NCI-H2029 treated with DMSO at 0.1 percent for 48 hours (cell line): ENCODE measurements at regions not wholly inside any gene's neighbourhood (a gene's known extent, or its start where the extent isn't known, plus 50 kb on each side); places are given as distances from the start of the nearest gene placed in this dataset.
A peak's percentile ranks its signal among the peaks of the same experiment; 100 is the strongest.
"Not testable (repeated sequence)": the region's sequence is repeated elsewhere in the genome, so short reads cannot be mapped to it uniquely, and the experiment has no call there.

Experiments
- DNase-seq: peaks from one replicate; lab custom pipeline; 2025; lab: John Stamatoyannopoulos, UW

- DNase-seq: no peak
Measured at GRCh38 chr4:120005527-120005926, 61.1 kb downstream of the MAD2L1 start.

DNA sequence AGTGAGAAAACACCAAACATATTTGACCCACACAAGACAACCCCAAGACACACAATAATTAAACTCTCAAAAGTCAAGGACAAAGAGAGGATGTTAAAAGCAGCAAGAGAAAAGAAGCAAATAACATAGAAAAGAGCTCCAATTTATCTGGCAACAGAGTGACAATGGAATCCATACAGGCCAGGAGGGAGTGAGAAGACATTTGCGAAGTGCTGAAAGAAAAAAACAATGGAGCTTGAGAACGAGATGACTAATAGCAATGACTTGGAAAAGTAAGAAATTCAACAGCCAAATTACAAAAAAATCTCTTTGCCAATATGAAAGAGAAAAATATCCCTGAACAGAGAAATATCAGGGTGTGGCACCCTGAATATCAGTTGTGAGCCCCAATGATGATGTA is 61.6 kb downstream of the MAD2L1 start:
- no peak for DNase-seq

DNA sequence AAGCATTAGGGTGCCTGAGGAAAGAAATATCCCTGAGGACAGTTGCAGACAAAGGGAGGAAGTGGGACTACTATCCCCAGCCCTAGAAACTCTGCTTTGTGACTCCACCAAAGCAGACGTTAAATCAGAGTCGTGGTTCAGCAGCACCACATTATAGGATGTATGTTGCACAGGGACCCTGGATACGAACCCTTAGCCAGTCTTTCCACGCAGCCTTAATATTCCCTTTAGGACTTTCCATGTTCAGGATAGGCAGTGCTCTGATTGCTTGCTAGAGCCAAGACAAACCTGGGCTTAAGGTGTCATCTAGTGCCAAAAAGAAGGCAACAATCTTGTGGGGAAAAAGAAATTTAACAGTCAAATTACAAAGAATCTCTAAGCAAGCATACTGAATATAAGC is 62.6 kb downstream of the MAD2L1 start:
- DNase-seq: no peak

DNA sequence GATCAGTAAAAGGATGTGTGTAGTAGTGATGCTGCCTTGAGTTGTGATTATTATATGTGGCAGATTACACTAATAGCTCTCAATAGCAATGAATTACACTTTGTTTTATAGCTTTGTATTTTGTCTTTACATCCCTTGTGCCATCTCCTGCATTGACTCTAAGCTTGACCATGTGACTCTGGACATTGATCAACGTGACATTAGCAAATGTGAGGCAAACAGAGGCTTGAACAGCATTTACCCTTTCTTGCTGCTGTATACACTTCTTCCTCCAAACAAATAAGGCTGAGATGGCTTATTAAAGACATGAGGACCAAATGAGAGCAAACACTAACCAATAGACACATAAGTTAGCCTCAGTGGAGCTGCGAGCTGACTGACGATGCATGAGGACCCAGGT is 63.5 kb downstream of the MAD2L1 start:
- DNase-seq: no peak

GRCh38 chr4:120001850-120002249 is 64.8 kb downstream of the MAD2L1 start:
- no peak for DNase-seq

DNA sequence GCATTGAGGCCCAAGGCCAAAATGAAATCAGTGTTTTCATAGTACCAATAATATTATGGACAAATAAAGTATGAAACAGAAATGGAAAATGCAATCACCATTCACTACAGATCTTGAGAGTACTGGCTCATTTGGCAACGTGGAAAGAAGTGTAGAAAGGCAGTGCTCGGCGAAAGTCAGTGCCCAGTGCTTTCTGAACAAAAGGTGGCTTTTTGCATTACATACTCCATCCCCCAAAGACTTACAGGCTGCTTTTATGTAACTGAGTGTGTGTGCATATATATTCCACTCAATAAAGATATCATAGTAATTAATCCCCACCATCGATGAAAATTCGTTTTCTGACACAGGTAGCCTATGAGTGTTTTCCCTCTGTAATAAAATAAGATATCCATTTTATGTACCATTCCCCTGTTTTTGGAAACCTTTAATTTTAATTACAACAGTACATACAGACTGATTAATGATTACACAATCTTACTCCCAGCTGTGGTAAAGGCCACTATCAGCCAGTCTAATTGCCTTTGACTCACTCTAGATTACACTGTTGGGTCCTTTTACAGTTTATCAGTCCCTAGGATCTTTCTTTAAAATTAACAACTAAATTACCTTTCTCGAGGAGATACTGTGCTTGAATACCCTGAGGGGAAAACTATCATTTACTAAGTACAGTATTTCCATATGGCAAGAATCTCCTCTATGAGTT is 65.9 kb downstream of the MAD2L1 start:
- no peak for DNase-seq

- DNase-seq: not testable (repeated sequence)
Measured at GRCh38 chr4:119996024-119996423, 70.6 kb downstream of the MAD2L1 start.

GRCh38 chr4:119984996-119985395 is 81.7 kb downstream of the MAD2L1 start:
- no peak for DNase-seq

DNA sequence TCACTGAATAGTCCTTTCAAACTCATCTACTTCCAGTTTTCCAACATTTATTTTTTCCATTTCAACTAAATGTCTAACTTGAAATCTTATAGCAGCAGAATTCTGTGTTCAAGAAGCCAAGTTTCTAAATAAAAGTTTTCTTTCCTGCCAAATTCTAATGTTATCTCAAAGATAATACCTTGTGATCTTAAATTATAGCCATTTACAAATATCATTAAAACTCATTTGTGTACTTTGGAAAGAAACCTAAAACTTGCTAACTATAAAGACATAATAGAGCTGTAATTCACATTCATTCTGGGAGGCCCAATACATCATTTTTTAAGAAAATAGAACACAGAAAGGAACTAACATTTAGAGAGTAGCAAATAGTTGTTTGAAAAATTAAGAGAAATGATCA is 83.9 kb downstream of the MAD2L1 start:
- no peak for DNase-seq

DNA sequence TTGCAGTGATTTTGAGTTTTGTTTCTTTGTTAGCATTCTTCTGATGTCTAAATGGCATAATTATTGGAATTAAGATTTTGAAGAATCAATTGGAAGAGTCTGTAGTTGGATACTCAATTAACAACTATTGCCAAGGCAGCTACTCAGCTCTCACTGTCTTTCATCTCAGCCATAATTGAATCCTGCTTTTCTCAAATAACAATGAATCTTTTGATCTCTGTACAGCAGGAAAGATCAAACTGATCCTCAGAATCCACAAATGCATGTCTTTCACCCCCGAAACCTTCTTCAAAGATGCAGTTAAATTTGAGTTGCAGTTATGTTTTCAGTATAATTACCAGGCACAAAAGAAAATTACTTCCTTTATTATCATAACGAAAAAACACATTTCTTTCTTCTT is 86.2 kb downstream of the MAD2L1 start:
- no peak for DNase-seq

DNA sequence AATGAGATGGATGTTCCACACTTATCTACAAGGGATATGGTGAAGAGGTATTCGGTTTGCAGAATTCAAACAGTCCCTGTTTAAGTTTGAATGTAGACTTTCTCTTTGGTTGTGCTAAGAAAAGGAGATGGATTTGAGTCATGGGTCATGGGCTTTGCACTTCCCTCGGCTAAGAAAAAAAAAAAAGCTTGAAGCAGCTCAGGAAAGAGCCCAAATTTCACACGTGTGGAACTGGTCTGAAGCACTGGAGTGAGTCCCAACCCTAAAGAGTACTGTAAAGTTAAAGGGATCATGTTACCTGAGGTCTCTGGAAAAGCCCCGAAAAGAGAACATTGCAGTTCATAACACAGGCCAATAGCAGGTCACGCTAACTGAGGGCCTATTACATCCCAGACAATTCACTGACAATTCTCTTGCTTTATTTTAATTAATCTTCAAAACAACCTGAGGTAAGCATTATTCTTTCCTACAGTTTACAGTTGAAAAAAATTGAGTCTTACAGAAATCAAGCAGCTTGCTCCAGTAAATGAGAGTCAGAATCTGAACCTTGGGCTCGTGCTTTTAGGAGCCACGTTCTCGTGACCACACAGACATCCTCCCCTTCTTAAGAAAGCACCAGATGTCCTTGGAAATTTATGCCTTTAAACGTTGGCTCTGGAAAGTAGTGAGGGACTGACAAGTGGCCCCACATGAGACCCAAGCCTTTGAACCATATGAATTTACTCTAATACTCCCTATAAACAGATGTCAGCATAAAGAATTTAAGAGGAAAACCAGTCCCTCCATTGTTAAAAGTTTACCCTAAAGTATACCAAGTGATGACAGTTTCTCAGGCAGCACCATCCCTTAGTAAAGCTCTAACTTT is 89.3 kb downstream of the MAD2L1 start:
- no peak for DNase-seq

DNA sequence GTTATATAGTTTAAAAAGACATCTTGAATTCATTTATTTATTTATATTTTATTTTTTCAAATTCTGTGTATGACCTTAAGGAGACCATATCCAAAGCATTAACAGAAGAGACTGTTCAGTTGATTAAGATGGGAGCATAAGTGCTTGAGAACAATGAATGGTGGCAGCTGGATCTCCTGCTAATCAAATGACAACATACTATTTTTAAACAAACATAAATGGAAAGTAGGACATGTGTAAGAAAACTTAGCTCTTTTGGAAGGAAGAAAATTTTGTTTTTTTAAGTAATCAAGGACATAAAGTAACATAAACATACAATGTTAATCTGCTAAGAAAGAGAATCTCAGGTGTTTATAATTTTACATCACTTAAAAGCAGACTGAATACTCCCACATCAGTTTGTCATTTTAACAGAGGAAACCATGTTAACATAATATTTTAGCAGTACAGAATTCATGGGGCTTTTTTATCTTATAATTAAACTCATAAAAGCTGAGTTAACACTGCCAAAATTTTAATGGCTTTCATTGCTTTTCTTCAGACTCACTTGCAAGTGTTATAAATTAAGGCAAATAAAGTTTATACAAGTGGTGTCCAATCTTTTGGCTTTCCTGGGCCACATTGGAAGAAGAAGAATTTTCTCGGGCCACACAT is 95.1 kb downstream of the MAD2L1 start:
- no peak for DNase-seq

GRCh38 chr4:119962631-119963030 is 104.0 kb downstream of the MAD2L1 start:
- no peak for DNase-seq

DNA sequence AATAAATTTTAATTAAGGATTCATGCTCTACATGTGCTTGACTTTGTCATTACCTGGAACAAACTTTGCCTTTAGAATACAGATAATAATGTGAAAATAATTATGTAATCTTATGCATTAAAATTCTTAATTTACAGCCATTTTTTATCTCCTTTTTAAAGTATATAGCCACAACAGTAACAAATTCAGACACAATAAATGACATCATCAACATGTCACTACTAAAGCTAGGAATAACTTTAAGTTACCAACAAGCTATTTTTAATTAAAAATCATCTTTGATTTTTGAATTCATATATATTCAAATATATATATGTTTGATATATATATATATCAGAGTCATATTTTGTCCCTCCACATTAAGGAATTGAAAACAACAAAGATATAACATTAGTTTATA is 107.7 kb downstream of the MAD2L1 start:
- DNase-seq: no peak

DNA sequence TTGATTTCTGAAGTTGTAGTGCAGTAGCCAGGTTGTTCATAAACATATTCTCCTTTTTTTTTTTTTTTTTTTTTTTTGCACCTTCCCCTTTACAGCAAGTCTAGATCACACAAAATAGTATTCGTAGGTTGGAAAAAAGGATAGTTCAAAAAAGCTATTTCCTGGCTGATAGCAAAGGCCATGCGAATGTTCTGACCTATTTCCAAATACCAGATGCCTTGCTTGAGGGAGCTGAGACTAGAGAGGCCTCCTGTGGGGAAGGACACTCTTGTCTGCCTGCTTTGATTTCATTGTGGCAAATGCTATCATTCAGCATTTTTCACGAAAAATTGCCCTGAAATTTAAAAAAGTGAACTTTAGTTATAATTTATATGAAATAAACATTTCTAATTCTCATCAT is 111.4 kb downstream of the MAD2L1 start:
- no peak for DNase-seq

DNA sequence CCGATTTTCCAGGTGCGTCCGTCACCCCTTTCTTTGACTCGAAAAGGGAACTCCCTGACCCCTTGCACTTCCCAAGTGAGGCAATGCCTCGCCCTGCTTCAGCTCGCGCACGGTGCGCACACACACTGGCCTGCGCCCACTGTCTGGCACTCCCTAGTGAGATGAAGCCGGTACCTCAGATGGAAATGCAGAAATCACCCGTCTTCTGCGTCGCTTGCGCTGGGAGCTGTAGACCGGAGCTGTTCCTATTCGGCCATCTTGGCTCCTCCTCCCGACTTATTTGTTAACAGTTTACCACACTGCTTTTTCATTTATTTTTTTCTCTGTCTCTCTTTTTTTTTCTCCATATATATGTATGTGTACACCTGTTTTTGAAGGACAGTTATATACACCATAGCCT is 112.2 kb downstream of the MAD2L1 start:
- DNase-seq: not testable (repeated sequence)

- DNase-seq: no peak
Measured at GRCh38 chr4:119946359-119946758, 120.3 kb downstream of the MAD2L1 start.

- DNase-seq: no peak
Measured at GRCh38 chr4:119942806-119943205, 123.8 kb downstream of the MAD2L1 start.

GRCh38 chr4:119940557-119940956 is 126.1 kb downstream of the MAD2L1 start:
- DNase-seq: no peak

DNA sequence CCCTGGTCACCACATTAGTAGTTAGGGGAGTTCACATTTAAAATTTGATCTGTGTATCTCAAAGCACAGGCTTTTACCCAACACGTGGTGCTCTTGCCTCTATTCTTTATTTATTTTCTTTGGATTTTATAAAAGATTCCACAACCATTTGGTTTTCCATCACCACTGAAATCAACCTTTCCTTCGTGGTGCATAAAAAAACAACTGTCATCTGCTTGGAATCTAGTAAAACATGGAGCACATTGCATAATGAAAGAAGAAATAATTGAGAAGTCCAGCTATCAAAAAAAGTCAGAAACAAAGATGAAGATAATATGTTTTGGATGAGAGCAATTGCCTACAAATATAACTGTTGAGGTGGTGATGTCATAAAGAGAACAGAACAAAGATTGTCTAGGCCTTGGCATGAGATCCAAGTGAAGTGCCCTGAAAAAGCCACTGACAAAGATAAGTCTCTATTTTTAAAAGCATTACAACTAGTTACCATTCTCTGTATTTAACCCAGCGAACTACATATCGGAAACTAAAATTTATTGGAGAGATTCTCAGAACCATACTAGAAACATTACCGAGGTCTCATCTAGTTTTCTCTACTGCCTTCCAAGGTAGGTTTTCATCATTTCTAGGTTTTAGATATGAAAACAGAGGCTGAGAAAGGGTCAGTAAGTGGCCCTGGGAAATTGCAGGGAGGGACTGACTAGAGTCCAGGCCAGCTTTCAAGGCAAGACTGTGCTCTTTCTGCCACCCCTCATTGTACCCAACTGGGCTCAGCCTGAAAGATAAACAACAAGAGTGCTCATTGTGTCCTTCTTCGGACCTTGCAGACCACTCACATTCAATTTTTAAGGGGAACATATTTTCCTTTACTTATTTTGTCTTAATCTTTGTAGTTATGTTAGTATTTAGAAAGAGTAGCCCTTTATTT is 127.3 kb downstream of the MAD2L1 start:
- no peak for DNase-seq

GRCh38 chr4:119937746-119938145 is 128.9 kb downstream of the MAD2L1 start:
- DNase-seq: no peak

DNA sequence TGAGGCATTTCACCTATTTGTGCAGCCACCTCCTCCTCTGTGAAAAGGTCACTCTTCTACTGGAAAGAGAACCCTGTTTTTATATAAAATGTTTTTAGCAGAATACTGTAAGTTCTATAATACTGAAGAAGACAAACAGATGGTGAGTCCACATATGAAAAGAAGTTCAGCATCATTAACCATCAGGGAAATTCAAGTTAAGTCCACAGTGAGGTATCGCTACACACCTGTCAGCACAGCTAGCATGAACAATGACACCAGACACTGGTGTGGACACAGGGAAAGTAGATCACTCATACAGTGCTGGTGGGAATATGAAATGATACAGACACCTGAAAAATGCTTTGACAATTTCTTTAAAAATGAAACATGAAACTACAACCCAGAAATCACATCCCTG is 133.0 kb downstream of the MAD2L1 start:
- DNase-seq: peak; percentile 95
